A549 (cell line): ENCODE measurements at regions not wholly inside any gene's neighbourhood (a gene's known extent, or its start where the extent isn't known, plus 50 kb on each side); places are given as distances from the start of the nearest gene placed in this dataset.

ENCODE experiments used
- CTCF ChIP-seq: fragments of >200 bp; sonication (Bioruptor Twin); formaldehyde crosslinking; IDR thresholded peaks from 3 replicates; pipeline ENCODE4 v1.5.1; 2016
- MAX ChIP-seq: IDR thresholded peaks from 2 replicates; pipeline ENCODE4 v1.6.1; 2012
- MYC ChIP-seq: IDR thresholded peaks from 2 replicates; pipeline ENCODE4 v1.6.1; 2012; ENCODE audit warnings: mild to moderate bottlenecking, inconsistent platforms, low read length, improper control_type of control experiment, borderline replicate concordance
- POLR2AphosphoS2 ChIP-seq: conservative IDR thresholded peaks from 2 replicates; pipeline ENCODE4 v1.6.1; 2012; ENCODE audit warnings: low read length, improper control_type of control experiment, inconsistent platforms
- REST ChIP-seq: fragments of 200-600 bp; sonication (generic); IDR thresholded peaks from 2 replicates; pipeline ENCODE4 v1.6.1; 2016; ENCODE audit warnings: antibody characterized with exemption, mild to moderate bottlenecking, moderate library complexity

DNA sequence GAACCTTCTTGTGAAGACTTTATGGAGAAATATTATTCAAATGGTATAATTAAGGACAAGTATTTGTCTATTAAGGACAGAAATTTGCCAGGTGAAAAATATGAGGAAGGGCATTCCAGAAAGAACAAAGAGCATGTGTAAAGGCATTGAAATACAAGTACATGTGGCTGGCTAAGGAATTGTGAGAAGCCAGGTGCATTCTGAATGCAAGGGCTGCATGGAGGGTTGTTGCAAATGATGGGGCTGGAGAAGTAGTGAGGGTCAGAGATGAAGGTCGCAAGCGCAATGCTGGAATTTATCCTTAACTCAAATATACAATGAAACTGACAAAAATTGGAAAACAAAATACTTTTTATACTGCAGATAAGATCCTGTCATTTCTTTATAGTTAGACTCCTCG lies 437.7 kb downstream of the ADAMTS20 start:
- TF ChIP-seq MYC: no peak
- no peak for TF ChIP-seq POLR2AphosphoS2
- no peak for TF ChIP-seq CTCF
- TF ChIP-seq MAX: no peak
- TF ChIP-seq REST: no peak
